GM12878 (cell line): ENCODE measurements at regions not wholly inside any gene's neighbourhood (a gene's known extent, or its start where the extent isn't known, plus 50 kb on each side); places are given as distances from the start of the nearest gene placed in this dataset.

Experiments
- ATAC-seq: fragments of 200-7000 bp; cut with Tn5 transposase; 3 replicates; pipeline ENCODE4 v1.9.1; 2020; ENCODE audit warnings: mild to moderate bottlenecking, moderate library complexity
- BruUV-seq: library from RNA; stranded (reverse); fragments of 400-500 nt; replicated peaks from 2 replicates; lab custom pipeline; 2021; lab: Mats Ljungman, UMichigan
- CTCF ChIA-PET: fragments of 300-600 bp; sonication (Branson Sonifier 250); formaldehyde crosslinking; extraction: SDS; loops from one replicate; lab custom pipeline; 2021; ENCODE audit warnings: inconsistent platforms; lab: Yijun Ruan, JAX
- POLR2A ChIA-PET: fragments of 350-600 bp; formaldehyde crosslinking; extraction: SDS; loops from one replicate; lab custom pipeline; 2021; ENCODE audit warnings: inconsistent platforms; lab: Charles Lee
- RAD21 ChIA-PET: fragments of 300-600 bp; sonication (Branson Sonifier 250); formaldehyde crosslinking; loops from one replicate; lab custom pipeline; 2023; ENCODE audit warnings: antibody characterized with exemption; ENCODE audit not compliant: unreplicated experiment; lab: Charles Lee
- SMC1A ChIA-PET: fragments of 300-600 bp; sonication (Branson Sonifier 250); formaldehyde crosslinking; loops from one replicate; lab custom pipeline; 2023; ENCODE audit not compliant: unreplicated experiment, uncharacterized antibody; lab: Charles Lee
- DNase-seq: peaks from one replicate; pipeline ENCODE4 v3.0.0-alpha.2; 2011; ENCODE audit warnings: low read depth, low spot score
- FAIRE-seq: peaks from 3 replicates; lab custom pipeline; 2011; peaks lifted over from hg19 to GRCh38; lab: Jason Lieb, UNC
- H2AFZ ChIP-seq: 2 replicates; pipeline ENCODE4 v1.6.0; 2011; ENCODE audit warnings: low read depth, low read length, control low read depth; ENCODE audit not compliant: control insufficient read depth
- H3K27ac ChIP-seq: 2 replicates; pipeline ENCODE4 v1.5.1; 2011; ENCODE audit warnings: control low read depth; ENCODE audit not compliant: control insufficient read depth, insufficient read depth
- H3K27me3 ChIP-seq, 2 experiments: replicated peaks in 1 of 2; 2 replicates each; pipeline versions ENCODE4 v1.6.0 to v1.6.1; 2011; ENCODE audit warnings: low read length in 1 of 2; ENCODE audit not compliant: control insufficient read depth in 2 of 2, insufficient read depth in 2 of 2
- H3K36me3 ChIP-seq, 2 experiments: 2 replicates each; pipeline ENCODE4 v1.5.1; 2011; ENCODE audit warnings: low read length in 1 of 2; ENCODE audit not compliant: control insufficient read depth in 2 of 2, insufficient read depth in 2 of 2
- H3K4me1 ChIP-seq: 2 replicates; pipeline ENCODE4 v1.6.1; 2011; ENCODE audit warnings: mild to moderate bottlenecking, low read length, moderate library complexity, mixed read lengths; ENCODE audit not compliant: control insufficient read depth, insufficient read depth
- H3K4me2 ChIP-seq: 2 replicates; pipeline ENCODE4 v1.6.0; 2011; ENCODE audit warnings: control low read depth; ENCODE audit not compliant: control insufficient read depth, insufficient read depth
- H3K4me3 ChIP-seq: fragments of 200-600 bp; sonication (generic); 2 replicates; pipeline ENCODE4 v1.5.1; 2016
- H3K79me2 ChIP-seq: 2 replicates; pipeline ENCODE4 v1.6.0; 2011; ENCODE audit warnings: low read length; ENCODE audit not compliant: control insufficient read depth, insufficient read depth
- H3K9ac ChIP-seq: 2 replicates; pipeline ENCODE4 v1.8.0; 2011; ENCODE audit warnings: low read length, control low read depth, mixed read lengths; ENCODE audit not compliant: control insufficient read depth, insufficient read depth
- H3K9me3 ChIP-seq: replicated peaks from 3 replicates; pipeline ENCODE4 v1.5.1; 2011; ENCODE audit warnings: mild to moderate bottlenecking, low read length; ENCODE audit not compliant: control insufficient read depth, insufficient read depth
- H4K20me1 ChIP-seq: 2 replicates; pipeline ENCODE4 v1.6.0; 2011; ENCODE audit not compliant: control insufficient read depth, insufficient read depth
- BCLAF1 ChIP-seq: fragments of 450-650 bp; IDR thresholded peaks from 2 replicates; pipeline ENCODE4 v1.6.1; 2017; ENCODE audit warnings: antibody characterized with exemption, mild to moderate bottlenecking, moderate library complexity
- CHD4 ChIP-seq: fragments of 200-600 bp; sonication (generic); IDR thresholded peaks from 2 replicates; pipeline ENCODE4 v1.6.1; 2016; ENCODE audit warnings: mild to moderate bottlenecking
- CTCF ChIP-seq, 3 experiments: IDR thresholded peaks in 2 of 3; conservative IDR thresholded peaks in 1 of 3; 2 replicates each; pipeline ENCODE4 v1.5.1; 2011; ENCODE audit warnings: low read depth in 3 of 3, low read length in 3 of 3, mild to moderate bottlenecking in 3 of 3, control low read depth in 2 of 3, moderate library complexity in 2 of 3, inconsistent platforms in 1 of 3, mixed read lengths in 1 of 3; ENCODE audit not compliant: control insufficient read depth in 2 of 3, insufficient read depth in 1 of 3; ENCODE audit errors: extremely low read depth in 1 of 3
- FOXM1 ChIP-seq: IDR thresholded peaks from 2 replicates; pipeline ENCODE4 v1.6.1; 2012; ENCODE audit warnings: low read depth, mild to moderate bottlenecking, inconsistent platforms, low read length, moderate library complexity
- NKRF ChIP-seq: fragments of 450-650 bp; conservative IDR thresholded peaks from 2 replicates; pipeline ENCODE4 v1.6.1; 2017; ENCODE audit warnings: mild to moderate bottlenecking, moderate library complexity
- SIX5 ChIP-seq: IDR thresholded peaks from 2 replicates; pipeline ENCODE4 v1.6.1; 2011; ENCODE audit warnings: mild to moderate bottlenecking, low read depth, low read length, moderate library complexity; ENCODE audit not compliant: severe bottlenecking
- SRF ChIP-seq, 2 experiments: IDR thresholded peaks; 2 replicates each; pipeline ENCODE4 v1.6.1; 2011; ENCODE audit warnings: low read depth in 2 of 2, low read length in 2 of 2, mild to moderate bottlenecking in 1 of 2, moderate library complexity in 1 of 2
- WGBS: methylation state at CpG from one replicate; pipeline ENCODE4 v1.1.6; 2016; ENCODE audit warnings: low lambda C conversion rate; ENCODE audit not compliant: insufficient replicate concordance, insufficient coverage; ENCODE audit errors: missing lambda C conversion rate; 5-methylcytosine and 5-hydroxymethylcytosine counted together
- in situ Hi-C: fragments of 300-500 bp; cut with MboI; formaldehyde crosslinking; loops from 9 replicates; pipeline ENCODE4 v1.14.3; 2018; ENCODE audit warnings: mixed read lengths
- intact Hi-C: fragments of 100-400 bp; cut with micrococcal nuclease; formaldehyde crosslinking; loops from one replicate; pipeline ENCODE4 v1.14.2; 2022; ENCODE audit not compliant: unreplicated experiment

- Histone ChIP-seq H3K27ac (no peak overlapping the region), H3K27me3 (no peaks in the 10 kb centered on the region), H3K9ac (no peak overlapping the region), H4K20me1 (no peaks in the 10 kb centered on the region), H2AFZ (no peak overlapping the region), H3K4me3 (no peak overlapping the region), H3K4me1 (no peaks in the 10 kb centered on the region), H3K36me3 (no peaks in the 10 kb centered on the region), H3K4me2 (no peak overlapping the region), H3K79me2 (no peaks in the 10 kb centered on the region), H3K9me3 (no peaks in the 10 kb centered on the region; the same call in 2 of the 3 replicates)
- no TSS peak for BruUV-seq
- 21% methylated on average over 6 of the region's 6 CpGs for WGBS
- intact Hi-C loops (no loop called here), in situ Hi-C loops (no loop called here)
- TF ChIP-seq SRF (IDR thresholded peaks at IDR 0.05; ENCODE audit: low read depth in 2 of 2, low read length in 2 of 2) (no peak), CHD4 (no peak), CTCF (IDR thresholded peaks at IDR 0.05 in 2 of 3, conservative IDR thresholded peaks at IDR 0.05 in 1 of 3; ENCODE audit: control insufficient read depth in 2 of 3, extremely low read depth in 1 of 3, insufficient read depth in 1 of 3, low read depth in 3 of 3, low read length in 3 of 3) (no peak), NKRF (no peak), SIX5 (no peak), FOXM1 (no peak), BCLAF1 (no peak)
- ATAC-seq (no peak), FAIRE-seq (no peak), DNase-seq (no peak)
- RAD21 ChIA-PET, result no interaction called here
- SMC1A ChIA-PET, result no interaction called here
- POLR2A ChIA-PET, result no interaction called here
- CTCF ChIA-PET, result no interaction called here
Measured at GRCh38 chr20:60637801-60638200, 614.3 kb upstream of the CDH4 start.
